ENCODE measurements at regions not wholly inside any gene's neighbourhood (a gene's known extent, or its start where the extent isn't known, plus 50 kb on each side); places are given as distances from the start of the nearest gene placed in this dataset.

DNA sequence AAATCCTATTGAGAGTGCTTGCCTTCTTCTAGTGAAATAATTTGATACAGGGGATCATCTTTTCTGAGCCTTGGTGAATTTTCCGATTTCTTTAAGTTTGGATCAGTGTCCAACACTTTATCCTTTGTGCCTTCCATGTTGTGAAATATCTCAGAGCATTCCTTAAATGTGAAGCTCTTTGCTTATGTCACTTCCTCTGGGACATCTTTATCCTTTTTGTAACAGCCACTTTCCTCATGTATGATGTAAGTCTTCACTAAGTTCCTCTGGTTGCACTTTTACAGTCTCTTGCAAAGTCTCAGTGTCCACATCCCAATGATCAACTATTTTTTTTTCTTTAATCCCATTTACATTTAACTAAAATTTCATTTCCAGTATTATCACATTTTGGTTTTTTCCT lies 254.2 kb downstream of the EN1 start:
- TF ChIP-seq, protein P1, sequence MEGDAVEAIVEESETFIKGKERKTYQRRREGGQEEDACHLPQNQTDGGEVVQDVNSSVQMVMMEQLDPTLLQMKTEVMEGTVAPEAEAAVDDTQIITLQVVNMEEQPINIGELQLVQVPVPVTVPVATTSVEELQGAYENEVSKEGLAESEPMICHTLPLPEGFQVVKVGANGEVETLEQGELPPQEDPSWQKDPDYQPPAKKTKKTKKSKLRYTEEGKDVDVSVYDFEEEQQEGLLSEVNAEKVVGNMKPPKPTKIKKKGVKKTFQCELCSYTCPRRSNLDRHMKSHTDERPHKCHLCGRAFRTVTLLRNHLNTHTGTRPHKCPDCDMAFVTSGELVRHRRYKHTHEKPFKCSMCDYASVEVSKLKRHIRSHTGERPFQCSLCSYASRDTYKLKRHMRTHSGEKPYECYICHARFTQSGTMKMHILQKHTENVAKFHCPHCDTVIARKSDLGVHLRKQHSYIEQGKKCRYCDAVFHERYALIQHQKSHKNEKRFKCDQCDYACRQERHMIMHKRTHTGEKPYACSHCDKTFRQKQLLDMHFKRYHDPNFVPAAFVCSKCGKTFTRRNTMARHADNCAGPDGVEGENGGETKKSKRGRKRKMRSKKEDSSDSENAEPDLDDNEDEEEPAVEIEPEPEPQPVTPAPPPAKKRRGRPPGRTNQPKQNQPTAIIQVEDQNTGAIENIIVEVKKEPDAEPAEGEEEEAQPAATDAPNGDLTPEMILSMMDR (IDR thresholded peaks at IDR 0.05) = no peak
- TF ChIP-seq POLR2A (IDR thresholded peaks at IDR 0.05; ENCODE audit: low read depth) = no peak

Measured in esophagus muscularis mucosa (tissue), 3 donors.